ENCODE measurements at regions not wholly inside any gene's neighbourhood (a gene's known extent, or its start where the extent isn't known, plus 50 kb on each side); places are given as distances from the start of the nearest gene placed in this dataset.

DNA sequence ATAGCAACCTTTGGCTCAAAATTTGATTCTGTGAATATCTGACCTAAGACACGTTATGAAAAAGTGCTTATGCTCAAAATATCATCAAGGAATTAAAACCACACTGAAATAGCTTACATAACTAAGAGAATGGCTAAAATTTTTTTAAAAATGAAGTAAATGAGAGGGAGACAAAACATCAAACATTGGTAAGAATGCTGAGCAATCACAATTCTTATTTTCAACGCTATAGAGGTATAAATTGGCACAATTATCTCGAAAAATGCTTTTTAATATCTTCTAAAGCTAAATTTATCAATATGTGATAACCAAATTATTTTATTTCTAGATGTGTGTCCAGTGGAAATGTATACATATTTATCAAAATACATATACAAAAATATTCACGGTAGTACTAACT is 381.3 kb downstream of the ANXA1 start:
- TF ChIP-seq, protein P1, sequence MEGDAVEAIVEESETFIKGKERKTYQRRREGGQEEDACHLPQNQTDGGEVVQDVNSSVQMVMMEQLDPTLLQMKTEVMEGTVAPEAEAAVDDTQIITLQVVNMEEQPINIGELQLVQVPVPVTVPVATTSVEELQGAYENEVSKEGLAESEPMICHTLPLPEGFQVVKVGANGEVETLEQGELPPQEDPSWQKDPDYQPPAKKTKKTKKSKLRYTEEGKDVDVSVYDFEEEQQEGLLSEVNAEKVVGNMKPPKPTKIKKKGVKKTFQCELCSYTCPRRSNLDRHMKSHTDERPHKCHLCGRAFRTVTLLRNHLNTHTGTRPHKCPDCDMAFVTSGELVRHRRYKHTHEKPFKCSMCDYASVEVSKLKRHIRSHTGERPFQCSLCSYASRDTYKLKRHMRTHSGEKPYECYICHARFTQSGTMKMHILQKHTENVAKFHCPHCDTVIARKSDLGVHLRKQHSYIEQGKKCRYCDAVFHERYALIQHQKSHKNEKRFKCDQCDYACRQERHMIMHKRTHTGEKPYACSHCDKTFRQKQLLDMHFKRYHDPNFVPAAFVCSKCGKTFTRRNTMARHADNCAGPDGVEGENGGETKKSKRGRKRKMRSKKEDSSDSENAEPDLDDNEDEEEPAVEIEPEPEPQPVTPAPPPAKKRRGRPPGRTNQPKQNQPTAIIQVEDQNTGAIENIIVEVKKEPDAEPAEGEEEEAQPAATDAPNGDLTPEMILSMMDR (IDR thresholded peaks at IDR 0.05), result no peak
- TF ChIP-seq POLR2A (IDR thresholded peaks at IDR 0.05), result no peak

Data from testis (tissue), 2 donors.